Pulmonary artery endothelial cell (primary cell): ENCODE measurements at regions not wholly inside any gene's neighbourhood (a gene's known extent, or its start where the extent isn't known, plus 50 kb on each side); places are given as distances from the start of the nearest gene placed in this dataset.

ENCODE experiments used
- DNase-seq: peaks from one replicate; pipeline ENCODE4 v3.0.0-alpha.2; 2011; ENCODE audit warnings: low read depth, low spot score

GRCh38 chr14:65308536-65308935 lies 104.0 kb upstream of the FUT8 start:
- no peak for DNase-seq

- DNase-seq, result no peak
These were observed 102.0 kb upstream of the FUT8 start for GRCh38 chr14:65310568-65310967.

- DNase-seq, result no peak
These were observed 99.7 kb upstream of the FUT8 start for GRCh38 chr14:65312859-65313258.

- no peak for DNase-seq
These were observed 93.7 kb upstream of the FUT8 start for GRCh38 chr14:65318636-65319506.

GRCh38 chr14:65320661-65321308 lies 91.7 kb upstream of the FUT8 start:
- DNase-seq, result no peak

- no peak for DNase-seq
These were observed 91.1 kb upstream of the FUT8 start for GRCh38 chr14:65321370-65321875.

- DNase-seq, result no peak
These were observed 83.0 kb upstream of the FUT8 start for GRCh38 chr14:65329481-65329880.

- no peak for DNase-seq
These were observed 82.6 kb upstream of the FUT8 start for GRCh38 chr14:65329911-65330310.

GRCh38 chr14:65330416-65330815 lies 82.1 kb upstream of the FUT8 start:
- DNase-seq, result no peak

GRCh38 chr14:65331652-65332051 lies 80.9 kb upstream of the FUT8 start:
- DNase-seq, result no peak

GRCh38 chr14:65332141-65332871 lies 80.2 kb upstream of the FUT8 start:
- DNase-seq, result no peak

GRCh38 chr14:65333943-65334687 lies 78.4 kb upstream of the FUT8 start:
- DNase-seq, result no peak

GRCh38 chr14:65334765-65335410 lies 77.6 kb upstream of the FUT8 start:
- DNase-seq, result no peak

GRCh38 chr14:65335411-65335947 lies 77.1 kb upstream of the FUT8 start:
- no peak for DNase-seq

- DNase-seq, result no peak
These were observed 76.3 kb upstream of the FUT8 start for GRCh38 chr14:65336191-65336591.

- DNase-seq, result no peak
These were observed 72.7 kb upstream of the FUT8 start for GRCh38 chr14:65339866-65340265.

GRCh38 chr14:65344011-65344410 lies 68.5 kb upstream of the FUT8 start:
- no peak for DNase-seq

- no peak for DNase-seq
These were observed 67.3 kb upstream of the FUT8 start for GRCh38 chr14:65345266-65345665.

GRCh38 chr14:65346474-65346873 lies 66.1 kb upstream of the FUT8 start:
- no peak for DNase-seq

- DNase-seq, result no peak
These were observed 65.6 kb upstream of the FUT8 start for GRCh38 chr14:65346895-65347294.

- DNase-seq, result no peak
These were observed 64.4 kb upstream of the FUT8 start for GRCh38 chr14:65348137-65348536.
